ENCODE measurements at regions not wholly inside any gene's neighbourhood (a gene's known extent, or its start where the extent isn't known, plus 50 kb on each side); places are given as distances from the start of the nearest gene placed in this dataset.

GRCh38 chr6:169112483-169113320 is 140.9 kb downstream of the THBS2 start:
- TF ChIP-seq POLR2A (IDR thresholded peaks at IDR 0.05; ENCODE audit: low read depth, low read length) (no peak), TAF1 (IDR thresholded peaks at IDR 0.05; ENCODE audit: borderline replicate concordance, low read depth, low read length) (no peak)

All from GM12892 (cell line).